K562 (cell line): ENCODE measurements at regions not wholly inside any gene's neighbourhood (a gene's known extent, or its start where the extent isn't known, plus 50 kb on each side); places are given as distances from the start of the nearest gene placed in this dataset.

Source experiments
- ATAC-seq: fragments of 200-7000 bp; cut with Tn5 transposase; 3 replicates; pipeline ENCODE4 v1.9.1; 2020; ENCODE audit warnings: moderate library complexity
- BruUV-seq: library from RNA; stranded (reverse); fragments of 400-500 nt; replicated peaks from 2 replicates; lab custom pipeline; 2021; lab: Mats Ljungman, UMichigan
- CTCF ChIA-PET: fragments of 300-600 bp; formaldehyde crosslinking; extraction: SDS; loops from one replicate; lab custom pipeline; 2021; ENCODE audit warnings: low intra/inter-chr PET ratio; lab: Yijun Ruan, JAX
- POLR2A ChIA-PET: fragments of 300-600, 350-650 bp; sonication (Branson Sonifier 250); formaldehyde crosslinking; extraction: SDS; loops from one replicate; lab custom pipeline; 2021; ENCODE audit warnings: antibody characterized with exemption, inconsistent platforms; lab: Yijun Ruan, JAX
- DNase-seq, 4 experiments: peaks; one replicate each; pipeline versions ENCODE4 v3.0.0 to v3.0.0-alpha.2; 2011 to 2018; ENCODE audit warnings: low spot score in 3 of 4, mixed read lengths in 3 of 4; ENCODE audit errors: extremely low read depth in 1 of 4
- FAIRE-seq: peaks from 2 replicates; lab custom pipeline; 2011; peaks lifted over from hg19 to GRCh38; lab: Jason Lieb, UNC
- H2AFZ ChIP-seq: 2 replicates; pipeline ENCODE4 v1.6.0; 2011; ENCODE audit warnings: low read depth, low read length, control low read depth, inconsistent platforms
- H3K27ac ChIP-seq: fragments of 200-600 bp; 3 replicates; pipeline ENCODE4 v1.8.0; 2011; ENCODE audit warnings: low read depth, mild to moderate bottlenecking, control low read depth, inconsistent platforms, low read length, moderate library complexity, mixed read lengths; ENCODE audit errors: extremely low read depth
- H3K27me3 ChIP-seq, 2 experiments: fragments of 300-600 bp in 1 of 2; 2 replicates in 1 of 2; 3 replicates in 1 of 2; pipeline versions ENCODE4 v1.6.0 to v1.8.0; 2011; ENCODE audit warnings: inconsistent platforms in 2 of 2, low read length in 2 of 2, mild to moderate bottlenecking in 1 of 2, mixed read lengths in 1 of 2, moderate library complexity in 1 of 2; ENCODE audit not compliant: control insufficient read depth in 2 of 2, insufficient read depth in 2 of 2
- H3K36me3 ChIP-seq: fragments of 300-600 bp; 3 replicates; pipeline ENCODE4 v1.8.0; 2011; ENCODE audit warnings: mild to moderate bottlenecking, low read length, inconsistent platforms; ENCODE audit not compliant: control insufficient read depth, insufficient read depth
- H3K4me1 ChIP-seq, 2 experiments: fragments of 200-600 bp in 1 of 2; replicated peaks in 1 of 2; 2 replicates in 1 of 2; 3 replicates in 1 of 2; pipeline versions ENCODE4 v1.5.1 to v1.8.0; 2011; ENCODE audit warnings: inconsistent platforms in 2 of 2, low read length in 2 of 2, mild to moderate bottlenecking in 1 of 2, mixed read lengths in 1 of 2, moderate library complexity in 1 of 2; ENCODE audit not compliant: control insufficient read depth in 2 of 2, insufficient read depth in 2 of 2
- H3K4me2 ChIP-seq: 2 replicates; pipeline ENCODE4 v1.6.1; 2011; ENCODE audit warnings: low read length, control low read depth, inconsistent platforms, mixed read lengths; ENCODE audit not compliant: insufficient read depth
- H3K4me3 ChIP-seq: fragments of 200-600 bp; sonication (generic), shearing (Covaris generic); 2 replicates; pipeline ENCODE4 v1.5.1; 2016; ENCODE audit warnings: control low read depth, inconsistent platforms
- H3K79me2 ChIP-seq: fragments of 200-600 bp; 3 replicates; pipeline ENCODE4 v1.8.0; 2011; ENCODE audit warnings: low read length, inconsistent platforms; ENCODE audit not compliant: control insufficient read depth, insufficient read depth
- H3K9ac ChIP-seq, 2 experiments: 2 replicates each; pipeline versions ENCODE4 v1.6.0 to v1.6.1; 2011; ENCODE audit warnings: low read depth in 2 of 2, low read length in 2 of 2, control low read depth in 1 of 2, inconsistent platforms in 1 of 2, mild to moderate bottlenecking in 1 of 2, mixed read lengths in 1 of 2; ENCODE audit not compliant: insufficient read depth in 1 of 2
- H3K9me1 ChIP-seq: one replicate; pipeline ENCODE4 v1.6.0; 2011; ENCODE audit warnings: inconsistent platforms, mild to moderate bottlenecking, low read length, moderate library complexity; ENCODE audit not compliant: control insufficient read depth, insufficient read depth
- H3K9me3 ChIP-seq: replicated peaks from 2 replicates; pipeline ENCODE4 v1.5.1; 2011; ENCODE audit warnings: low read depth, low read length, inconsistent platforms; ENCODE audit not compliant: control insufficient read depth, insufficient read depth
- H4K20me1 ChIP-seq: replicated peaks from 2 replicates; pipeline ENCODE4 v1.6.1; 2011; ENCODE audit warnings: low read length, inconsistent platforms, mixed read lengths; ENCODE audit not compliant: control insufficient read depth, insufficient read depth
- DLX4 ChIP-seq: fragments of 250-450 bp; sonication (Bioruptor Pico); IDR thresholded peaks from 2 replicates; pipeline ENCODE4 v1.6.1; 2021; ENCODE audit warnings: mild to moderate bottlenecking
- E2F1 ChIP-seq: sonication (generic); formaldehyde crosslinking; IDR thresholded peaks from 2 replicates; pipeline ENCODE4 v1.8.1; 2023; ENCODE audit warnings: mild to moderate bottlenecking, missing genetic modification reagents, moderate library complexity
- FOS ChIP-seq: IDR thresholded peaks from 3 replicates; pipeline ENCODE4 v1.6.1; 2011; ENCODE audit not compliant: insufficient read length; ENCODE audit errors: extremely low read depth
- GTF2A2 ChIP-seq: IDR thresholded peaks from 2 replicates; pipeline ENCODE4 v1.6.1; 2016; ENCODE audit warnings: mild to moderate bottlenecking, missing genetic modification characterization, missing compliant biosample characterization
- ILF3 ChIP-seq: fragments of 450-650 bp; IDR thresholded peaks from 2 replicates; pipeline ENCODE4 v1.6.1; 2018; ENCODE audit warnings: antibody characterized with exemption, mild to moderate bottlenecking, moderate library complexity, borderline replicate concordance
- MAFG ChIP-seq: fragments of 450-650 bp; conservative IDR thresholded peaks from 2 replicates; pipeline ENCODE4 v1.6.1; 2016; ENCODE audit warnings: missing genetic modification characterization, missing compliant biosample characterization
- MAFK ChIP-seq: IDR thresholded peaks from 2 replicates; pipeline ENCODE4 v1.6.1; 2011; ENCODE audit warnings: low read length, improper control_type of control experiment
- MCM7 ChIP-seq, 2 experiments: fragments of 450-650 bp; IDR thresholded peaks; 2 replicates each; pipeline ENCODE4 v1.6.1; 2016 to 2018
- NBN ChIP-seq: fragments of 450-650 bp; IDR thresholded peaks from 2 replicates; pipeline ENCODE4 v1.6.1; 2016; ENCODE audit warnings: low read depth, mild to moderate bottlenecking
- NFE2 ChIP-seq: IDR thresholded peaks from 2 replicates; pipeline ENCODE4 v1.6.1; 2014; ENCODE audit warnings: antibody characterized with exemption, low read depth
- PCBP2 ChIP-seq: fragments of 200-400 bp; formaldehyde crosslinking; IDR thresholded peaks from 2 replicates; pipeline ENCODE4 v1.6.1; 2018; ENCODE audit warnings: low read length, low read depth, mild to moderate bottlenecking, moderate library complexity; ENCODE audit not compliant: poor library complexity, severe bottlenecking
- PREB ChIP-seq: sonication (generic); formaldehyde crosslinking; IDR thresholded peaks from 2 replicates; pipeline ENCODE4 v1.8.1; 2023; ENCODE audit warnings: mild to moderate bottlenecking, missing genetic modification reagents
- SMAD1 ChIP-seq: fragments of 150-350 bp; IDR thresholded peaks from 2 replicates; pipeline ENCODE4 v1.6.1; 2014; ENCODE audit warnings: low read length, low read depth; ENCODE audit not compliant: partially characterized antibody
- SMARCA4 ChIP-seq: fragments of 450-650 bp; IDR thresholded peaks from 2 replicates; pipeline ENCODE4 v1.6.1; 2016
- SUPT5H ChIP-seq: fragments of 450-650 bp; IDR thresholded peaks from 2 replicates; pipeline ENCODE4 v1.6.1; 2016
- ZBTB34 ChIP-seq: fragments of 250-450 bp; sonication (Bioruptor Pico); IDR thresholded peaks from 2 replicates; pipeline ENCODE4 v1.8.0; 2021; ENCODE audit warnings: mild to moderate bottlenecking, moderate library complexity
- ZFP91 ChIP-seq: sonication (generic); formaldehyde crosslinking; IDR thresholded peaks from 2 replicates; pipeline ENCODE4 v1.8.0; 2022; ENCODE audit warnings: mild to moderate bottlenecking, missing genetic modification reagents
- ZNF174 ChIP-seq: fragments of 250-450 bp; sonication (Bioruptor Pico); IDR thresholded peaks from 2 replicates; pipeline ENCODE4 v1.4.0; 2020; ENCODE audit warnings: mild to moderate bottlenecking
- ZNF316 ChIP-seq: fragments of 450-650 bp; IDR thresholded peaks from 2 replicates; pipeline ENCODE4 v1.6.1; 2016
- ZNF57 ChIP-seq: fragments of 450-650 bp; formaldehyde crosslinking; IDR thresholded peaks from 2 replicates; pipeline ENCODE4 v1.4.0; 2020; ENCODE audit warnings: mild to moderate bottlenecking, moderate library complexity
- ZNF764 ChIP-seq: fragments of 250-450 bp; sonication (Bioruptor Pico); IDR thresholded peaks from 2 replicates; pipeline ENCODE4 v1.4.0; 2020; ENCODE audit warnings: low read depth, mild to moderate bottlenecking, moderate library complexity
- WGBS: fragments of 100-300 bp; shearing (Covaris generic); methylation state at CpG from one replicate; pipeline ENCODE4 v1.1.6; 2016; ENCODE audit warnings: low coverage, mixed read lengths; ENCODE audit not compliant: insufficient coverage; ENCODE audit errors: missing lambda C conversion rate; 5-methylcytosine and 5-hydroxymethylcytosine counted together
- in situ Hi-C: fragments of 300-500 bp; cut with MboI; formaldehyde crosslinking; loops from 4 replicates; pipeline ENCODE4 v1.15.0; 2018; ENCODE audit warnings: inconsistent platforms, mixed read lengths
- intact Hi-C: fragments of 100-400 bp; cut with micrococcal nuclease; formaldehyde crosslinking; loops from 2 replicates; pipeline ENCODE4 v1.14.2; 2022

GRCh38 chr15:77721963-77722362 lies 89.3 kb upstream of the LINGO1 start:
- peaks cover 0 to 6% of the 10 kb centered on the region in 2 experiments; a peak in 1 of 5 replicates for H3K27me3 ChIP-seq
- CTCF ChIA-PET = no interaction called here
- FAIRE-seq = no peak
- no peak for DNase-seq
- no peak overlapping the region for H3K4me2 ChIP-seq
- ATAC-seq = no peak
- POLR2A ChIA-PET = interaction anchor here (0.9 kb wide), 1 partner anchor 31 kb away, joined by 3 read pairs; no protein-coding TSS in a partner anchor
- intact Hi-C loops (no loop called here), in situ Hi-C loops (no loop called here)
- no TSS peak for BruUV-seq
- H3K4me3 ChIP-seq = no peak overlapping the region
- no peak overlapping the region for H3K9ac ChIP-seq
- no peaks in the 10 kb centered on the region for H3K36me3 ChIP-seq
- no peak overlapping the region for H2AFZ ChIP-seq
- H3K27ac ChIP-seq = no peak overlapping the region
- WGBS = 15% methylated on average over 7 of the region's 7 CpGs
- H3K79me2 ChIP-seq = no peaks in the 10 kb centered on the region
- no peaks in the 10 kb centered on the region for H3K9me3 ChIP-seq
- peaks cover 0 to 48% of the 10 kb centered on the region in 2 experiments; a peak in 2 of 5 replicates for H3K4me1 ChIP-seq
- H3K9me1 ChIP-seq = no peaks in the 10 kb centered on the region
- H4K20me1 ChIP-seq = no peaks in the 10 kb centered on the region
- no peak for TF ChIP-seq FOS
- no peak for TF ChIP-seq ZNF174 (CRISPR knock-in tag)
- peak; percentile 40; the same call in 1 of the 2 replicates for TF ChIP-seq ZNF316
- TF ChIP-seq SUPT5H = no peak
- TF ChIP-seq DLX4 (CRISPR knock-in tag) = no peak
- no peak for TF ChIP-seq ZFP91
- TF ChIP-seq SMARCA4 = no peak
- no peak for TF ChIP-seq ZNF764 (CRISPR knock-in tag)
- no peak for TF ChIP-seq NBN
- TF ChIP-seq ZNF57 (CRISPR knock-in tag) = no peak
- no peak for TF ChIP-seq ZBTB34 (CRISPR knock-in tag)
- no peak for TF ChIP-seq PCBP2
- TF ChIP-seq PREB (CRISPR knock-in tag) = no peak
- TF ChIP-seq ILF3 = no peak
- no peak for TF ChIP-seq MCM7 (IDR thresholded peaks at IDR 0.05)
- peak; percentile 50 for TF ChIP-seq MAFG (tag)
- TF ChIP-seq E2F1 (CRISPR knock-in tag) = no peak
- TF ChIP-seq GTF2A2 (tag) = no peak
- peak; percentile 39 for TF ChIP-seq MAFK
- no peak for TF ChIP-seq NFE2
- no peak for TF ChIP-seq SMAD1
